GM10266 (cell line): ENCODE measurements at regions not wholly inside any gene's neighbourhood (a gene's known extent, or its start where the extent isn't known, plus 50 kb on each side); places are given as distances from the start of the nearest gene placed in this dataset.

Experiments used
- DNase-seq: peaks from one replicate; pipeline ENCODE4 v3.0.0; 2012; ENCODE audit errors: extremely low spot score
- TF ChIP-seq, protein P1 (sequence below): IDR thresholded peaks from 2 replicates; pipeline ENCODE4 v1.5.1; 2012; ENCODE audit warnings: mild to moderate bottlenecking, low read depth; ENCODE audit not compliant: control insufficient read depth, insufficient read depth; ENCODE audit errors: missing control alignments

GRCh38 chr17:74049167-74049966 is 154.1 kb upstream of the RPL38 start:
- no peak for DNase-seq
- TF ChIP-seq, protein P1, sequence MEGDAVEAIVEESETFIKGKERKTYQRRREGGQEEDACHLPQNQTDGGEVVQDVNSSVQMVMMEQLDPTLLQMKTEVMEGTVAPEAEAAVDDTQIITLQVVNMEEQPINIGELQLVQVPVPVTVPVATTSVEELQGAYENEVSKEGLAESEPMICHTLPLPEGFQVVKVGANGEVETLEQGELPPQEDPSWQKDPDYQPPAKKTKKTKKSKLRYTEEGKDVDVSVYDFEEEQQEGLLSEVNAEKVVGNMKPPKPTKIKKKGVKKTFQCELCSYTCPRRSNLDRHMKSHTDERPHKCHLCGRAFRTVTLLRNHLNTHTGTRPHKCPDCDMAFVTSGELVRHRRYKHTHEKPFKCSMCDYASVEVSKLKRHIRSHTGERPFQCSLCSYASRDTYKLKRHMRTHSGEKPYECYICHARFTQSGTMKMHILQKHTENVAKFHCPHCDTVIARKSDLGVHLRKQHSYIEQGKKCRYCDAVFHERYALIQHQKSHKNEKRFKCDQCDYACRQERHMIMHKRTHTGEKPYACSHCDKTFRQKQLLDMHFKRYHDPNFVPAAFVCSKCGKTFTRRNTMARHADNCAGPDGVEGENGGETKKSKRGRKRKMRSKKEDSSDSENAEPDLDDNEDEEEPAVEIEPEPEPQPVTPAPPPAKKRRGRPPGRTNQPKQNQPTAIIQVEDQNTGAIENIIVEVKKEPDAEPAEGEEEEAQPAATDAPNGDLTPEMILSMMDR = no peak

GRCh38 chr17:74049967-74050458 is 153.5 kb upstream of the RPL38 start:
- DNase-seq = no peak
- TF ChIP-seq, protein P1 = no peak

GRCh38 chr17:74051348-74051747 is 152.1 kb upstream of the RPL38 start:
- TF ChIP-seq, protein P1 = no peak

DNA sequence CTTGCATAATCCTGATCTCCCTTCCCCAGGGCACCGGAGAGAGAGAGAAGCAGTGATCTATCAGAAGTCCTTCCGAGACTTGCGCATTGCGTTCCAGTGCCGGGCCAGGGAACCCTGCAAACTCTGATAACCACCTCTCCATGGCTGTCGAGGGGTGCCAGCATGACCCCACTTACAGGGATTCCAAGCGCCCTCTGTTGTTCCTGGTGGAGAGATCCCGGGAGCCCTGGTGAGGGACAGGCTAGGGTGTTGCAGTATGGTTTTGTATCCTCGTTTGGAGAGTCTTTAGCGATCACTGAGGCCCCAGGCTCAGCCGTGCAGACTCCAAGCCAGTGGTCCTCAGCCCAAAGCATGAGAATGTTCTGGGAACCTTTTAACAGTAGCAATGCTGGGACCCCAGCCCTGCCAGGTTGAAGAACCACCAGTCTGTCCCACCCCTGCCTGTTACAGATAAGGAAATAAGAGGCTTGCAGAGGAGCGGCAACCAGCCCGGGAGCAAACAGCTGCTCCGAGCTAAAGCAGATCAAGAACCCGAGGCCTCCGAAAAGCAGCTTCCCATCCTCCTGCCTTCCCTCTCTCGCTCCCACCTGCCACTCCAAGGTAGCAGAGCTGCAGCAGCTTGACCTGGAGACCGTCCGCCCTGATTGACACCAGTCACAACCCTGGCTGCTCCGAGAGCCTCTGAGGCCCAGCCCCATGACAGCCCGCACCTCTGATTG is 150.3 kb upstream of the RPL38 start:
- no peak for DNase-seq
- TF ChIP-seq, protein P1 = no peak

More at GRCh38 chr17:74051348-74051747, 152.1 kb upstream of the RPL38 start:
- DNase-seq = no peak

DNA sequence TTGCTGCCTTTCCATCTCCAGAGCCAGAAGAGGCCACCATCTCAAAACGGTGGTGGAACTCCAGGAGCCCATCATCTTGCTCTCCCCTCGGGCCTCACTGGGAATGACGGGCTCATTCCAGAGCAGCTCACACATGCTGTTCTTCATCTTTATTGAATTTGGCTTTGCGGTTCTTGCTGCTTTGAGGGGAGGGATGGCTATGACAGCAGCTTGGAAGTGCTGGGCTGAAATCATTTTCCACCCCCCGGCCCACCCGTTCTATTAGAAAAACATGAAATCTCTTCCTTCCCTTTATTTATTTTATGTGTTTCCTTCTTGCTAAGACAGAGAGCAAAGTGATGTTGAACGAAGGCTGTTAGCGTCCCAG is 149.8 kb upstream of the RPL38 start:
- TF ChIP-seq, protein P1 = no peak
- DNase-seq = no peak

- TF ChIP-seq, protein P1 = no peak
- DNase-seq = no peak
These were observed 149.2 kb upstream of the RPL38 start for GRCh38 chr17:74054249-74054648.
